HUES6 (cell line): ENCODE measurements at regions not wholly inside any gene's neighbourhood (a gene's known extent, or its start where the extent isn't known, plus 50 kb on each side); places are given as distances from the start of the nearest gene placed in this dataset.
"Not testable (repeated sequence)": the region's sequence is repeated elsewhere in the genome, so short reads cannot be mapped to it uniquely, and the experiment has no call there.

Experiments used
- H3K27ac ChIP-seq: 2 replicates; pipeline ENCODE4 v1.7.0; 2013; ENCODE audit warnings: low read depth, mild to moderate bottlenecking, low read length, inconsistent platforms
- H3K27me3 ChIP-seq: 2 replicates; pipeline ENCODE4 v1.6.1; 2013; ENCODE audit warnings: low read length; ENCODE audit not compliant: control insufficient read depth, insufficient read depth
- H3K36me3 ChIP-seq: 2 replicates; pipeline ENCODE4 v1.6.1; 2013; ENCODE audit warnings: low read length; ENCODE audit not compliant: control insufficient read depth, insufficient read depth
- H3K4me1 ChIP-seq: 2 replicates; pipeline ENCODE4 v1.6.1; 2013; ENCODE audit warnings: low read length; ENCODE audit not compliant: control insufficient read depth, insufficient read depth
- H3K4me3 ChIP-seq: 2 replicates; pipeline ENCODE4 v1.5.1; 2013; ENCODE audit warnings: low read depth, low read length
- H3K9ac ChIP-seq: one replicate; pipeline ENCODE4 v1.6.1; 2013; ENCODE audit warnings: mild to moderate bottlenecking, low read length
- H3K9me3 ChIP-seq: 2 replicates; pipeline ENCODE4 v1.6.1; 2013; ENCODE audit warnings: low read depth, low read length; ENCODE audit not compliant: control insufficient read depth, insufficient read depth

GRCh38 chr13:74726206-74726605 lies 592.0 kb upstream of the KLF12 start:
- Histone ChIP-seq H3K27me3 (no peaks in the 10 kb centered on the region), H3K9me3 (no peaks in the 10 kb centered on the region), H3K4me3 (no peak overlapping the region), H3K4me1 (no peaks in the 10 kb centered on the region), H3K9ac (no peak overlapping the region), H3K27ac (no peak overlapping the region), H3K36me3 (no peaks in the 10 kb centered on the region)

DNA sequence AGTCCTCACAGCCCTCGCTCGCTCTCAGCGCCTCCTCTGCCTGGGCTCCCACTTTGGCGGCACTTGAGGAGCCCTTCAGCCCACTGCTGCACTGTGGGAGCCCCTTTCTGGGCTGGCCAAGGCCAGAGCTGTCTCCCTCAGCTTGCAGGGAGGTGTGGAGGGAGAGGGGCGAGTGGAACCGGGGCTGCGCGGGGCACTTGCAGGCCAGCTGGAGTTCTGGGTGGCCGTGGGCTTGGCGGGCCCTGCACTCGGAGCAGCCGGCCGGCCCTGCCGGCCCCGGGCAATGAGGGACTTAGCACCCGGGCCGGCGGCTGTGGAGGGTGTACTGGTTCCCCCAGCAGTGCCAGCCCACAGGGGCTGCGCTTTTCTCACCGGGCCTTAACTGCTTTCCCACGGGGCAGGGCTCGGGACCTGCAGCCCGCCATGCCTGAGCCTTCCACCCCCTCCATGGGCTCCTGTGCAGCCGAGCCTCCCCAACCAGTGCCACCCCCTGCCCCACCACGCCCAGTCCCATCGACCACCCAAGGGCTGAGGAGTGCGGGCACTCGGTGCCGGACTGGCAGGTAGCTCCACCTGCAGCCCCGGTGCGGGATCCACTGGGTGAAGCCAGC lies 584.1 kb upstream of the KLF12 start:
- H3K9me3 ChIP-seq, H3K27ac ChIP-seq, H3K4me3 ChIP-seq, H3K27me3 ChIP-seq, H3K36me3 ChIP-seq, H3K9ac ChIP-seq, H3K4me1 ChIP-seq: not testable (repeated sequence)

- Histone ChIP-seq H3K9ac (no peak overlapping the region), H3K4me1 (no peaks in the 10 kb centered on the region)
Measured at GRCh38 chr13:74715718-74716117, 581.5 kb upstream of the KLF12 start.

GRCh38 chr13:74710006-74710405 lies 575.8 kb upstream of the KLF12 start:
- Histone ChIP-seq H3K36me3 (no peaks in the 10 kb centered on the region), H3K9me3 (no peaks in the 10 kb centered on the region), H3K9ac (no peak overlapping the region), H3K4me1 (no peaks in the 10 kb centered on the region), H3K27me3 (no peaks in the 10 kb centered on the region), H3K4me3 (no peak overlapping the region), H3K27ac (no peak overlapping the region)

More at GRCh38 chr13:74715718-74716117, 581.5 kb upstream of the KLF12 start:
- Histone ChIP-seq H3K9me3 (0 out of 2 replicates have a peak, but pooled peaks cover 4% of the 10 kb centered on the region), H3K4me3 (no peak overlapping the region), H3K27me3 (no peaks in the 10 kb centered on the region), H3K36me3 (no peaks in the 10 kb centered on the region), H3K27ac (no peak overlapping the region)

DNA sequence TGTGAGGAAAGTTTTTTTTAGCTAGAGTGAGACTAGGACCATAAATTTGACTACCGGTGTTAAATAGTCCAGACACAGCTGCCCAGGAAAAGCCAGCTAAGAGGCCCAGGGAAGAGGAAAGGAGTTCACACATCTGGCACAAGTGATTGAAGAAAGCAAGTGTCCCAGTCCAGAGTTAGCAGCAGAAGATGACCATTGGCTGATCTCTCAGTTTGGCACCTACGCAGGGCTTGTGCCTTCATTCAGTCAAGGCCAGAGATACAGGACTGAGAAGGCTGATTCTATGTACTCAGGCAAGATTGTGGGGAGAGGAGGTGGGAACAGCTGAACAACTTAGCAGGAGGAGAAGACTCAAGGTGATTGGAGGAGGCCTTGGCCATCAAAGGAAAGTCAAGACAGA lies 575.0 kb upstream of the KLF12 start:
- H3K36me3 ChIP-seq, result no peaks in the 10 kb centered on the region
- no peak overlapping the region for H3K4me3 ChIP-seq
- H3K9me3 ChIP-seq, result no peaks in the 10 kb centered on the region
- H3K27me3 ChIP-seq, result no peaks in the 10 kb centered on the region
- no peak overlapping the region for H3K9ac ChIP-seq
- no peak overlapping the region for H3K27ac ChIP-seq
- H3K4me1 ChIP-seq, result no peaks in the 10 kb centered on the region

- H3K27ac ChIP-seq, result no peak overlapping the region
- H3K4me1 ChIP-seq, result no peaks in the 10 kb centered on the region
- no peak overlapping the region for H3K9ac ChIP-seq
- H3K27me3 ChIP-seq, result no peaks in the 10 kb centered on the region
- H3K4me3 ChIP-seq, result no peak overlapping the region
- H3K9me3 ChIP-seq, result no peaks in the 10 kb centered on the region
- H3K36me3 ChIP-seq, result no peaks in the 10 kb centered on the region
Measured at GRCh38 chr13:74708629-74709028, 574.4 kb upstream of the KLF12 start.

- Histone ChIP-seq H3K27me3 (no peaks in the 10 kb centered on the region), H3K36me3 (no peaks in the 10 kb centered on the region), H3K9ac (no peak overlapping the region), H3K4me1 (no peaks in the 10 kb centered on the region), H3K27ac (no peak overlapping the region), H3K4me3 (no peak overlapping the region), H3K9me3 (no peaks in the 10 kb centered on the region)
Measured at GRCh38 chr13:74707291-74707690, 573.1 kb upstream of the KLF12 start.

- H3K27ac ChIP-seq, result no peak overlapping the region
- no peaks in the 10 kb centered on the region for H3K27me3 ChIP-seq
- H3K4me3 ChIP-seq, result no peak overlapping the region
- no peaks in the 10 kb centered on the region for H3K9me3 ChIP-seq
- no peaks in the 10 kb centered on the region for H3K4me1 ChIP-seq
- no peak overlapping the region for H3K9ac ChIP-seq
- H3K36me3 ChIP-seq, result no peaks in the 10 kb centered on the region
Measured at GRCh38 chr13:74706801-74707200, 572.6 kb upstream of the KLF12 start.

DNA sequence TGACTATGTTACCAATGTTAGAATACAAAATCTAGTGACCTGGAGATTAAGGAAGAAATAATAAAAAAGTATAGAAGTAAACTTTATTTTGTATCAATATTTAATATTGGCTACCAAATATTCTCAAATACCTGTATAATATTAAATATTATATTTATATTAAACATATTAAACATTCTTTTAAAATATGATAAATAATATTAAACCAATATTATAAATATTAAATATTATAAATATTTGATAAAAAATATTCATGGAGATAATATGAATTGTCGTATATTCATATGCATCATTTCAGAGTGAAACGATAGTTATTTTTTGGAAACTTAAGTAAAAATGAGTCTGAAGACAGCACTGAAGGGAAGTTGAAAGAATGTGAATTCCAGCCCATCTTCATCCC lies 571.2 kb upstream of the KLF12 start:
- H3K4me1 ChIP-seq, result no peaks in the 10 kb centered on the region
- H3K4me3 ChIP-seq, result no peak overlapping the region
- no peak overlapping the region for H3K9ac ChIP-seq
- H3K9me3 ChIP-seq, result no peaks in the 10 kb centered on the region
- H3K27me3 ChIP-seq, result no peaks in the 10 kb centered on the region
- H3K27ac ChIP-seq, result no peak overlapping the region
- H3K36me3 ChIP-seq, result no peaks in the 10 kb centered on the region

- no peak overlapping the region for H3K9ac ChIP-seq
- H3K27ac ChIP-seq, result no peak overlapping the region
- no peaks in the 10 kb centered on the region for H3K4me1 ChIP-seq
- no peaks in the 10 kb centered on the region for H3K36me3 ChIP-seq
- H3K9me3 ChIP-seq, result no peaks in the 10 kb centered on the region
- H3K27me3 ChIP-seq, result no peaks in the 10 kb centered on the region
- no peak overlapping the region for H3K4me3 ChIP-seq
Measured at GRCh38 chr13:74703855-74704387, 569.7 kb upstream of the KLF12 start.

GRCh38 chr13:74696148-74696922 lies 562.1 kb upstream of the KLF12 start:
- Histone ChIP-seq H3K27me3 (no peaks in the 10 kb centered on the region), H3K9ac (no peak overlapping the region), H3K4me3 (no peak overlapping the region), H3K4me1 (peaks cover 17% of the 10 kb centered on the region), H3K27ac (no peak overlapping the region), H3K36me3 (no peaks in the 10 kb centered on the region), H3K9me3 (no peaks in the 10 kb centered on the region)
